ENCODE measurements at regions not wholly inside any gene's neighbourhood (a gene's known extent, or its start where the extent isn't known, plus 50 kb on each side); places are given as distances from the start of the nearest gene placed in this dataset.
A peak's percentile ranks its signal among the peaks of the same experiment; 100 is the strongest.

DNA sequence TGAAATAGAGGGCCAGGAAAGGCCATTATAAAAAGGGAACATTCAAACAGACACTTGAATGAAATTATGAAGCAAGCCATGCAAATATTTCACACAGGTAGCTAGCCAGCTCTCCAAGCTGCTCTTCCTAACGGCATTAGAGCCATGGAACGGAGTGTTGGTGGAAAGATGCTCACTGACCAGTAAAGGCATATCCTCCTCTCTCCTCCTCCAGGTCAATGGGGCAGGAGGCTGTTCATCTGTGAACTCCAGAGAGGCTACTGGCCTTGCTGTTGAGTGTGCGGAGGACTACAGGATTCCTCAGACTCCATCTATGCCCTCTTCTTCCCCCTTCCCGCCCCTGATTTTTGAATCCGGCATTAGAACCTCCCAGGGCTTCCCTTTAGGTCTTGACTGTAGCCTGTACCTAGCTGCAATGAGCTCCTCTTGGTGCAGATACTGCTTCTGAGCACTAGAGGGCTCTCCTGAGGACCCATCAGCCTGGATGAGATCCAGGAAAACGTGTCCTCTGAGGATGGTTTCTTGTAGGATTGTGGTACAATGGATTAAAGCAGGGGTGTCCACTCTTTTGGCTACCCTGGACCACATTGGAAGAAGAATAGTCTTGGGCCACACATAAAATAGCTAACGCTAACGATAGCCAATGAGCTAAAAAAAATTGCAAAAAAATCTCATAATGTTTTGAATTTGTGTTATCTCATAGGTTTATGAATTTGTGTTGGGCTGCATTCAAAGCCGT lies 162.2 kb downstream of the SREK1 start:
- no peak for DNase-seq (ENCODE audit: low read depth)

DNA sequence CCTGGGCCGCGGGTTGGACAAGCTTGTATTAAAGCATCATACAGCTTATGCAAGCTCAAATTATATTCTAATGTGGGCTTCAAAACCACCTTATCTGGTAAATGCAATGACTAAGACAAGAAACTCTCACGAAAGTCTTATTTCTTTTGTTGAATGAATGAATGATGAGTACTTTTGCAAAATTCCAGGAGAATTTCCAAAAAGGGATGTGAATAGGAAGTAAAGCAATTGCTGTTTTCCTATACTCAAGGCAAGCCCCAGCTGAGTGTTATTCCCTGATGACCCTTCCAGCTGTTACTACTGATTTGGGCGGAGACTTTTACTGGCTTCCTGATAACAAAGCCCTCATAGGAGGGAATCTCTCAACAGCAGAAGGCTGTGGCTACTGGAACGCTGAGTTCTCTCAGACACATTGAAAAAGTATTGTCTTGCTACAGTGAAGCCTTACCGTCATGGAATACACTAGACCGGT lies 162.8 kb downstream of the SREK1 start:
- DNase-seq (ENCODE audit: low read depth) = no peak

DNA sequence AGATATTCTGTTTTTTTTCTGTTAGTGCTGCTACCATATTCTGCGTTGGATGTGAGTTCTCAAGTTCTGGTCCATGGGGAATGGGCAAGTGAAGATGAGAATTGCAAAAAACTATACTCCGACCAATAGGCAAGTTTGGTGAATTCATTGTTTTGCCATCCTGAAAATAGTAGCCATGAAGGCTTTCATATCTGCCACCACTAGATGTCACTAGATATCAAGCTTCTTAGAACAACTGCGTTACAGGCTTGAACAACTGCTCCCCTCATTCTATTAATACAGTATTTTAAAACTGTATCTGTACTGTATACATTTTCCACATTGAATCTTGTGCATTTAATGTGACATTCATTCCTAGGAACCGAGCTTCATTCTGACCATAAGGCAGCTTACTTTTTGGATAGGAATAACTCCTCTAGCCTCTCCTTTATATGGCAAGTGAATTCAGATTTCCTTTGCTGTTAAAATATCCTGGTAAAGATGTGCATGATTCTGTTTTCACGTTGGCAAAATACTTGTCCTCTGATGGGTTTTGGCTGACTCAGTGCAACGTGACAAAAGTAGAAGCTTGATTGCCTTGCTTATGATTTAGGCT lies 163.6 kb downstream of the SREK1 start:
- no peak for DNase-seq (ENCODE audit: low read depth)

DNA sequence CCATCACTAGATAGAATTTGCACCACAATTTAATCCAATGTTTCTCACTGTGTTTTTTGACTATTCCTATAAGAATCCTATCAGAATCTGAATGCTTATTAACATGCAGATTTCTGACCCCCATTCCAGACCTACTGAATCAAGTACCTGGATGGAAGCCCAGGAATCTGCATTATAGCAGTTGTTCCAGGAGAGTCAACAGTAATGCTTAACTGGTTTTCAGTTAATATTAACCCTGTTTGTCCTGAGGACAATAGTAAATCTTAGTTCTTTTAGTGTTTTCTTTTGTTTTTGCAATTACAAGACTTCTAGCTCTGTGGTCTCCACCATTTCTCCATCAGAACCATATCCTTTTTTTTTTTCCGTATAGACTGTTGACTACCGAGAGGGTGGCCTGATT lies 168.2 kb downstream of the SREK1 start:
- no peak for DNase-seq (ENCODE audit: low read depth)

DNA sequence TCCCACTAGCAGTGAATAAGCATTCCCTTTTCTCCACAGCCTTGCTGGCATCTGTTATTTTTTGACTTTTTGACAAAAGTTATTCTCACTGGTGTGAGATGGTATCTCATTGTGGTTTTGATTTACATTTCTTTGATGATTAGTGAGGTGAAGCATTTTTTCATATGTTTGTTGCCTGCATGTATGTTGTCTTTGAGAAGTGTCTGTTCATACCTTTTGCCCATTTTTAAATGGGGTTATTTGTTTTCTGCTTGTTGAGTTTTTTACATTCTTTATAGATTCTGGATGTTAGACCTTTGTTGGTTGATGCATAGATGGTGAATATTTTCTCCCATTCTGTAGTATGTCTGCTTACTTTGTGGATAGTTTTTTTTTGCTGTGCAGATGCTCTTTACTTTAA lies 171.7 kb downstream of the SREK1 start:
- DNase-seq (ENCODE audit: low read depth) = no peak

DNA sequence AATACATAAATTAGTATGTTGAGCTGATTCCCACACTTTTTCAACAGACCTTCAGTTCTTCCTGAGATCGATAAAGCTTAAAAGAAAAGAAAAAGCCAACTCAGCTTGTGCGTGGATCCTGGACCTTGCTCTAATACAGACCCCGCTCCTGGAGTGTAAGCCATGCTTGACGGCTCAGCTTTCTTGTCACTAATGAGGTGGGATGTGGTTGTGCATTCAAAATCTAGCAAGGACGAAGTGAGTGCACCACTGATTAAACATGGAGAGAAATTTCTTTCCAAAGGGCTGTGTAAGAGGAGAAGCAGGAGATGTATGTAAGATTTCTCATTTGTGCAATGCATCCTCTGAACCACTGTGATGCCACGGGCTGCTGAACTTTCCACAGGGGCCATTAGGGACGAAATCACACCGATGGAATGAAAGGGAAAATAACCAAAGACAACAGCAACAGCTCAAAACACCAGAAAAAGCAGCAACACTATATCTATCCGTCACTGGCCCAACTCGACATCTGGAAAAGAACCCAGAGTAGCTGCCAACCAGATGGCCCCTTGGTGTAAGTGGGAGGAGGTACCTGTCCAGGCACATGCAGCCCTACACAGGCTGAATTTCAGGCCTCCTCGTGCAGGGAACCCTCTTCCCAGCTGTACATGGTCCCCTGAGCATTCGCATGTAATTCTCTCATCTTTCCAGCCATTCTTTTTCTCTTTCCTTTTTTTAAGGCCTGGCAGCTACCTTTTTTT lies 178.9 kb downstream of the SREK1 start:
- DNase-seq (ENCODE audit: low read depth) = no peak

DNA sequence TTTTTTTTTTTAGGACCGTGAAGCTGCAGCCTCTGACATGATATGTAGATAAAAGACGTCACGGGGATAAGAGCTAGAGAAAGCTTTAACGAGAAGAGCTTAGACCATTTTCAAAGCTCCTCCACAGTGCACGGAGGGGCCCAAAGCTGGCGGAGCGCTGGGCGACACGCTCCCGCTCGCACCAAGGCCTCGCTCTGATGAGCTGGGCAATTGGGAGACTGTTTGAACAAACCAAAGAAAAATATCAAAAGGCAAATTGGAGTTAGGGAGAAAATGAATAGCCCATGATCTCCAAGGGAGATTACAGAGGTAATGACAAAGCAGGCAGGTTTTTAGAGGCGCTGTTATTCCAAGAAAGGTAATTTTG lies 179.4 kb downstream of the SREK1 start:
- DNase-seq (ENCODE audit: low read depth) = no peak

DNA sequence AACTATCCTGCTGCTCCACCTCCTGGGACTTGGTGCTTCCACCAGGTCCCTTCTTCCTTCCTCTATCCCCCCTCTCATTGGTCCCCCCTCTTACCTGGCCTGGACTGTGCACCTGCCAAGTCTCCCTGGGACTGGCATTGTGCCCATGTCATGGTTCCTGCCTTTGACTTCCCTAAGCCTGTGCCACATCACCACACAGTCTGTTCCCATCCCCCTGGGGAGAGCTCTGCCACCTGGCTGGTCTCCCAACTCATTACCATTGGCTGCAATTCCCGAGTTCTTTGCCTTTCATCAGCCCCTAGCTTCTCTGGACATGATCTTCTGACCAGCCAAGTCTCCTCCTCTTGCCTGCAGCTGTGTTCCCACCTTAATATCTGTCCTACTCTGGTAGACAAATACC lies 180.3 kb downstream of the SREK1 start:
- DNase-seq (ENCODE audit: low read depth) = no peak

DNA sequence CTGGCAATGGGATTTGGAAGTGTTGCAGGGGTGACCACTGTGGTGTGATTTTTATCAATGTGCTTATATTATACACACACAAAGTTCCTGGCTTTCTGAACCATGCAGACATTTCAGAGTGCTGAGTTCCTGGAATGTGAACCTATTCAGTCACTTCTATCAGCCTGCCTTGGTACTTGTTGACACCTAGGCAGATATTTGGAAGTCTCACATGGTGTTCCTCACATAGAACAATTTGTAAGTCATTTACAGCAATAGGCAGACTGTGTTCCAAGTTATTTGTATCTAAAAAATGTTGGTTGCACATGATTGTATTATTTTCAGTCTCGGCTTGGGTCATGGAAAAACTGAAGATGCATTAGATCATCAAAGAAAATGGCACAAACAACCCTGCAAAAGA lies 182.2 kb downstream of the SREK1 start:
- DNase-seq (ENCODE audit: low read depth) = no peak

DNA sequence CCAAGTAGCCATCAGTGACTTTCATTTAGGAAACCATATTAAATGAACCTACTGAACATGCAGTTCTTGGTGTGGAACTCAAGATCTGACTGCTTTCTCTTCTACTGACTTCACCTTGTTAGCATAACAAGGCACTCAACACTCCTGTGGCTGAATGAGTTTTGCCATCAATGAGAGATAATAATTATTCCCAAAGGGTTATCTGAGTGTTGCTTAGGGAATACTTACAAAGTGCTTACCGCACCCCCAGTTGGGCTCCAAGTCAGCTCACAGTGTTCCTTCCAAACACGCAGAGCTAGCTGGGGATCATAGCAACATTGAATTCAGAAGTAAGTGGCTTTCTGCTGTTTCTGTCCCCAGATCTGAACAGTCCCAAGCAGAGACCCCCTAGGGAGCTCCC lies 182.9 kb downstream of the SREK1 start:
- DNase-seq (ENCODE audit: low read depth) = no peak

DNA sequence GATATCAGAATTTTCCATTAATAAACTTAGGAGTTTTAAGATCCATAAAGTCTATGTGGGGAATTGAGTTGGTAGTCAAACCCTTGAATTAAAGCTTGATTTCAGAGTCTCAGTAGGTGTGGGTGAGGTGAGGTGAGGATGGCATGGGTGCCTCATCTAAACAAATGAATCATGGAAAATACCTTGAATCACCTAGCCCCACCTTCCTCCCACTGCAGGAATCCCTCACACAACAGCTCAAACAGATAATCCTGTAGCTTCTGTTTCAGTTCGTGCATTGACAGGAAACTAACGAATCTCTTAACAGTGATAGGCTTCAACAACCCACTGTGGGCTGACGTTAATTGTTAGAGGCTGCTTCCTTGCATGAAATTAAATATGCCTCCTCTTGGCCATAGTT lies 185.0 kb downstream of the SREK1 start:
- peak; percentile 4 for DNase-seq (ENCODE audit: low read depth)

DNA sequence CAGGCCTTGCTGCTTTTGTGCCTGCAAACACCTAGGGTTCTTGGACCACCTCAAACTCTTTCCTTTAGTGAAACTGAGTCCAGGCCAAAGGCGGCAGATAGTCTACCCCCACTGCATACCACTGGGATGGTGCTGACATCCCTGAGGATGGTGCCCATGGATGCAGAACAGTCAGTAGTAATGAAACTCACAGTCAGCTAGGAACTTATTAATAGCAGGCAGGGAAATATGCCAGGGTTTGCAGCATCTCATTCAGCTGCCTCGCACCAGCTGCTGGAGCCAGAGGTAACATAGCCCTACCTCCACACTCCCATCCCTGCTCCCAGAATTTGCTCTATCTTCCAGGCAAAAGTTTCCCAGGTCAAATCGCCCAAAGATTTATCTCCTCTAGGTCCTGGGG lies 189.1 kb downstream of the SREK1 start:
- DNase-seq (ENCODE audit: low read depth) = no peak

DNA sequence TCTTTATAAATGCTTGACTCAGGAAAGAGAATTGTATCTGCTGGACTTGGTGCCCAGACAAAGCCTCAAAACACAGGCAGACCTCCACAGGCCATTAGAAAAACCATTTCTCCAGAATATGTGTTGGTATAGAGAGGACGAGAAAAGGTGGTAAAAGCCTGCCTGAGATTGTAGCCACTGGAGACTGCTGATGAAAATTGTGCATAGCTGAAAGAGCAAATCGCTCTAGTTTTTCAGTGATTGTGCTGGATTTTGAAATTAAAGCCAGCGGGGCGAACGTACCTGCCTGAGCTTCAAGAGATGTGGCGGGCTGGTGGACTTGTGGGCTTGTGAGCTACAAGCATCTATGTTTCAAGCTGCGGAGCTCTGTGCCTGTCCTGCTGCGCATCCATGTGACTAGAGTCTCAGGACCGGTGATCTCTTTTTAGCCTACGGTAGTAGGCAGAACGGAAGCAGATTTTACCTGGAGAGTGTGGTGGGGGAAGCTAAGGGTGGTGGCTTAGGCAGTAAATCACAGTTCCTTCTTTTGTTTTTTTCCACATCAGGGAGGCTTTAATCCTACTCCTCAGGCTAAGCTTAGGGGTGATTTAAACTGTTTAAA lies 193.6 kb downstream of the SREK1 start:
- no peak for DNase-seq (ENCODE audit: low read depth)

DNA sequence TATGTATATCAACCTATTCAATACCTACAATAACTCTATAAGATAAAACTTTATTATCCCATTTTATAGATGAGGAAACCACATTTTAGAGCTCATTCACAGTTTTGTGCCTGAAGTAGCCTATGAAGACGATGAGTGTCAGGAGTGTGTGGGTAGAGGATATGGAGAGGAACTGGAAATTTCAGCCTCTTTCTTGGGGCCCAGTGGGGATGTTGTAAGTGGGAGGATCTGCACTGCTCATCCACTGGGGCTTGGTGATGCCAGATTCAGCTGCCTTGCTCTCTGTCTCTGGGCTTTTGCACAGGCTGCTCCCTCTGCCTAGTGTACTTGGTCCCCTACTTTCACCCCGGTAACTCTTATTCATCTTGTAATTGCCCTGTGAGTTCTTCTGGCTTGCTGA lies 194.7 kb downstream of the SREK1 start:
- DNase-seq (ENCODE audit: low read depth) = no peak

DNA sequence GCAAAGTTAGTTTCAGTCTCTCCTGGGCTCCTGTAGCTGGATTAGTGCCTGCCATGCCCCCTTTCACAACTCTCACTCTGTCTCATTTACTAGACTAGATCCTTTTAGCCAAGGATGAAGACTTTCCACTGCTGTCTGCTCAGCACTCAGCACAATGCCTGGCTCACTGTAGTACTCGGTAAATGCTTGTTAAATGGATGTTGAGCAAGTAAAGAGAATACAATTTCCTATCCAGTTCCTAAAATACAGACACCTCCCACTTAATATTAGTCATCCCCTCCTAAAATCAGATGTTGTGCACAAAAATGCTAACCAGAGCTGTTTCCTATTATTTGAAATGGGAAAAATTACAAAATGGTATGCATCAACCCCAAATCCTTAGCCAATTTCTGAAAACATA lies 195.8 kb downstream of the SREK1 start:
- no peak for DNase-seq (ENCODE audit: low read depth)

DNA sequence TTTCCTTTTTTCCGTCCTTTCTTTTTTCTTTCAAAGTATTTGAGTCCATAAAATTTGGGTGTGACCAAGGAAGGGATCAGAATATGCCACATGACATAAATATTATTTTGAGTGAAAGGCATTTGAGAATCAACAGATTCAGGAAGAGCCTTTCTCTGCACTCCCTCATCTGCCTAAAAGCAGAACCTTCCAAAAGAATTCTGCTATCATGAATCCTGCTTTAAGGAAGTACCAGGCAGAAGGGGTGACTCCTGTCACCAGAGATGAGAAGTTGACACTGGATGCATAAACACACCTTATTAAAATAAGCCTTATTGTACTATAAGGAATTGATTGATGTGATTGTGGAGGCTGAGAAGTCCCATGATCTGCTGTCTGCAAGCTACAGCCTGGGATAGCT lies 196.7 kb downstream of the SREK1 start:
- no peak for DNase-seq (ENCODE audit: low read depth)

DNA sequence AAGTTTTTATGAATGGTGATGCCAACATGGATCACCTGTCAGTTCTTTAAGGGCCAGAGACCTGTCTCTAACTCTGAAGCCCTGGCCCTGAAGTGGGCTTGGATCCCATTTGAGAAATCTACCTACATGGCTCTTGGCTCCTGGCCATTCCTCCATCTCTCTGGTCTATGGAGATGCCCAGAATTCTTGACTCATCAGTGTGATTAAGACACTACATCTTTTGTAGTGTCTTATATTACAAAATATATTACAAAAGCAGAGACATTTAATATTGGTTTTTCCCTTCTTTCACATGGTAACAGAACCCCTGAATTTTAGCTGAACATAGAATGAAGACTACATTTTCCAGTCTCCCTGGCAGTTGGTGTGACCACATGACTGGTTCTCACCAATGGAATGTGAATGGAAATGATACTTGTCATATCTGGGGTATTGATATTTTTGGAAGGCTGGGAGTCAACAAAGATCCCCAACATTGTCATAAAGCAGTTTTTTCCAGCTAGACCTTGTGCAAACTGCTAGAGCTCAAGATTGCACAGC lies 198.3 kb downstream of the SREK1 start:
- no peak for DNase-seq (ENCODE audit: low read depth)

DNA sequence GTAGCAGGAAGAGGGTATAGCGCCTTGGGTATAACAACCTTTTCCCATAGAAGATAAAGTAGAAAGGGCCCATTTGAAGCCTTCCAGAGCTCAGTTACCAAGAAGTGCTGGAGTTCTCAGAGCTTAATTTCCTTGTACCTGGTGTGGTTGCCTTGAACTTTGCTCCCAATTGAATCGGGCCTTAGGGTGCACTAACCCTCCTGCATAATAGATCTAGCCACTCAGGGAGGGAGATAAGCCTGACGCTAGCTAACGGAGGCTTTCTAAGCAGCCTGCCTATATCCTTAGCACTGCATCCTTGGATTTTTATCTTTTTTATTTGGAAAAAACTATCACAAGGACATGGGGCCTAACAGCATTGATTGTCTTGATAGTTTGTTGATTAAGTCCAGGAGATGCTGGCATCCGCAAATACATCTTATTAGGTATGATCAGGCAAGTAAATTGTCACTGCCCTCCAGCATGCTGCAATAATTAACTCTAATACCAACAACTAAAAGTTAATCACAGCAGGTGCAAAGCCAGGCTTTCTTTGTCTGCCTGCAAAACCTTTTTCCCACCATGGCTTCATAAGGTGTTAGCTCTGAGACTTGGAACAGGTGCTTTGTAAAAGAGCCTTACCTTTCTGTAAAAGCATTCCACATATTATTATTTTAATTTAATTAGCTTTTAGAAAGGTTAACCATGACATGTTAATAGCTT lies 199.4 kb downstream of the SREK1 start:
- DNase-seq (ENCODE audit: low read depth) = no peak

DNA sequence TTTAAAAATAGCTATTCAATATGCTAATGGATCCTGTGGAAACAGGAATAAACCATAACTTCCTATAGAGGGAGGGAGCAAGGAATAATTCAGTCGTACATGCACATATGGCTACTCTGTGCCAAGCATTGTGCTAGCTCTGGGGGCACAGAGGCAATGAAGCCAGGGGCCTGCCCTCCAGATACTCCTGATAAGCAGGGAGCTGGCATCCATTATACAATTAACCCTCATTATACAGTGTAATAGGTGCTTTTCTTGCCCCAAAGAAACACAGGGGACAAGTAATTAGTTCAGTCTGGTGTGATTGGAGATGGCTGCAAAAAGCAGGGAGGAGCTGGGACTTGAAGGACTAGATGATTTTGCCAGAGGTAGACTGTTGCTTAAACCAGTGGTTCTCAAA lies 200.4 kb downstream of the SREK1 start:
- no peak for DNase-seq (ENCODE audit: low read depth)

DNA sequence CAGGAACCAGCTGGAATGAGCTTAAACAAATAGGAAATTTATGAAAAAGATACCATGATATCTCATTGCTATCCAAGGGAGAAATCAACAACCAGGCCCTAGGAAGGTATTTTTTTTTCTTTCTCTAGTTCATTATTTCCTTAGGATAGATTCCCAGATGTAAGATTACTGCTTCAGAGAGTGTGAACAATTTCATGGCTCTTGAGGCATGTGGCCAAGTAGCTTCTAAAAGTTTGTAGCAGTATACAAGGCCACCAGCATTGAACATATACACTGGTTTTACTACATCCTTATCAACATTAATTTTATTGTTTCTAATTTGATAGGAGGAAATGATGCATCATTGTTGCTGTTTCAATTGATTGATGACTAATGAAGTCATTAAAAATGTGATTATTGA lies 201.2 kb downstream of the SREK1 start:
- no peak for DNase-seq (ENCODE audit: low read depth)

DNA sequence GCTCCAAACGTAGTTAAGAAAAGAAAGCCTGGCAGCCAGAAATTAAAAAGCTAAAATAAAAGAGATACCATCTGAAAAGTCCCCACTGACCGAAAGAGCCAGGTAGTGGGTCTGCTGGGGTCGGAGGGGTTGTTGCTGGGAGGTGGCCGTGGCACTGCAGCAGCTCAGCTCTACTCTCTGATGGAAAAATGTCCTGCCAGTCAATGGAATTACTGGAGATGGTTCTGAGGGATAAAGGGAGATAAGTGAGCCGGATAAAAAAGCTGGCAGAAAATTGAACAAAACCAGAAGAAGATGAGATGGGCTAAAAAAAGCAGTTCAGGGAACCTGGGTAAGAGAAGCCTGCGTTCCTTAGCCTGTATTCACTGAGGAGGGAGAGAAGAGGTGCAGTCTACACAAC lies 202.8 kb downstream of the SREK1 start:
- DNase-seq (ENCODE audit: low read depth) = no peak
